A673 (cell line): ENCODE measurements at regions not wholly inside any gene's neighbourhood (a gene's known extent, or its start where the extent isn't known, plus 50 kb on each side); places are given as distances from the start of the nearest gene placed in this dataset.

Experiments used
- EZH2 ChIP-seq: fragments of 200-600 bp; sonication (generic); IDR thresholded peaks from 2 replicates; pipeline ENCODE4 v1.6.1; 2017; ENCODE audit warnings: borderline replicate concordance, low read depth, mild to moderate bottlenecking, mixed read lengths, antibody characterized with exemption, low read length; ENCODE audit not compliant: poor library complexity, severe bottlenecking
- TF ChIP-seq, protein P1 (sequence below): fragments of 300-800, 200-600 bp; sonication (generic); conservative IDR thresholded peaks from 2 replicates; pipeline ENCODE4 v1.5.1; 2017; ENCODE audit warnings: low read depth, mild to moderate bottlenecking, antibody characterized with exemption, low read length, moderate library complexity, mixed read lengths

DNA sequence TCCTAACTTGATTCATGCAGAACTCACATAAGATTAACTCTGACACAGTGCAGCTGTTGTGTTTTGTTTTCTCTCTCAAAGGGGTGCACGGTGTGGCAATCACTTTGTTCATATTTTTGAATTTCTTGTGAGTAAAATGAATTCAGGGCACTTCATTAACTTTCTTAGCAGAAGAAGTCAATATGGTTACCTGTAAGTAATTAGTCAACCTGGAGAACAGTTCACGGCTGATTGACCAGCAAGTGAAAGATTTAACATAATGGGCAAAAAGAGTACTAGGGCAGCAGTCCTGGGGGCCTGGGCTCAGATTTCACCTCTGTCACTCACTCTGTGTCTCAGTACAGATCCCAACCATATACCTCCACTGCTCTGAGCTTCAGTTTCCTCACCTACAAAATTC, 102.4 kb upstream of the SPTLC3 start:
- TF ChIP-seq, protein P1, sequence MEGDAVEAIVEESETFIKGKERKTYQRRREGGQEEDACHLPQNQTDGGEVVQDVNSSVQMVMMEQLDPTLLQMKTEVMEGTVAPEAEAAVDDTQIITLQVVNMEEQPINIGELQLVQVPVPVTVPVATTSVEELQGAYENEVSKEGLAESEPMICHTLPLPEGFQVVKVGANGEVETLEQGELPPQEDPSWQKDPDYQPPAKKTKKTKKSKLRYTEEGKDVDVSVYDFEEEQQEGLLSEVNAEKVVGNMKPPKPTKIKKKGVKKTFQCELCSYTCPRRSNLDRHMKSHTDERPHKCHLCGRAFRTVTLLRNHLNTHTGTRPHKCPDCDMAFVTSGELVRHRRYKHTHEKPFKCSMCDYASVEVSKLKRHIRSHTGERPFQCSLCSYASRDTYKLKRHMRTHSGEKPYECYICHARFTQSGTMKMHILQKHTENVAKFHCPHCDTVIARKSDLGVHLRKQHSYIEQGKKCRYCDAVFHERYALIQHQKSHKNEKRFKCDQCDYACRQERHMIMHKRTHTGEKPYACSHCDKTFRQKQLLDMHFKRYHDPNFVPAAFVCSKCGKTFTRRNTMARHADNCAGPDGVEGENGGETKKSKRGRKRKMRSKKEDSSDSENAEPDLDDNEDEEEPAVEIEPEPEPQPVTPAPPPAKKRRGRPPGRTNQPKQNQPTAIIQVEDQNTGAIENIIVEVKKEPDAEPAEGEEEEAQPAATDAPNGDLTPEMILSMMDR, result no peak
- no peak for TF ChIP-seq EZH2
